K562 (cell line): ENCODE measurements at regions not wholly inside any gene's neighbourhood (a gene's known extent, or its start where the extent isn't known, plus 50 kb on each side); places are given as distances from the start of the nearest gene placed in this dataset.
A peak's percentile ranks its signal among the peaks of the same experiment; 100 is the strongest.

ENCODE experiments used
- ATAC-seq: fragments of 200-7000 bp; cut with Tn5 transposase; 3 replicates; pipeline ENCODE4 v1.9.1; 2020; ENCODE audit warnings: moderate library complexity
- BruUV-seq: library from RNA; stranded (reverse); fragments of 400-500 nt; replicated peaks from 2 replicates; lab custom pipeline; 2021; lab: Mats Ljungman, UMichigan
- CTCF ChIA-PET: fragments of 300-600 bp; formaldehyde crosslinking; extraction: SDS; loops from one replicate; lab custom pipeline; 2021; ENCODE audit warnings: low intra/inter-chr PET ratio; lab: Yijun Ruan, JAX
- POLR2A ChIA-PET: fragments of 300-600, 350-650 bp; sonication (Branson Sonifier 250); formaldehyde crosslinking; extraction: SDS; loops from one replicate; lab custom pipeline; 2021; ENCODE audit warnings: antibody characterized with exemption, inconsistent platforms; lab: Yijun Ruan, JAX
- DNase-seq, 4 experiments: peaks; one replicate each; pipeline versions ENCODE4 v3.0.0 to v3.0.0-alpha.2; 2011 to 2018; ENCODE audit warnings: low spot score in 3 of 4, mixed read lengths in 3 of 4; ENCODE audit errors: extremely low read depth in 1 of 4
- FAIRE-seq: peaks from 2 replicates; lab custom pipeline; 2011; peaks lifted over from hg19 to GRCh38; lab: Jason Lieb, UNC
- H2AFZ ChIP-seq: 2 replicates; pipeline ENCODE4 v1.6.0; 2011; ENCODE audit warnings: low read depth, low read length, control low read depth, inconsistent platforms
- H3K27ac ChIP-seq: fragments of 200-600 bp; 3 replicates; pipeline ENCODE4 v1.8.0; 2011; ENCODE audit warnings: low read depth, mild to moderate bottlenecking, control low read depth, inconsistent platforms, low read length, moderate library complexity, mixed read lengths; ENCODE audit errors: extremely low read depth
- H3K27me3 ChIP-seq, 2 experiments: fragments of 300-600 bp in 1 of 2; 2 replicates in 1 of 2; 3 replicates in 1 of 2; pipeline versions ENCODE4 v1.6.0 to v1.8.0; 2011; ENCODE audit warnings: inconsistent platforms in 2 of 2, low read length in 2 of 2, mild to moderate bottlenecking in 1 of 2, mixed read lengths in 1 of 2, moderate library complexity in 1 of 2; ENCODE audit not compliant: control insufficient read depth in 2 of 2, insufficient read depth in 2 of 2
- H3K36me3 ChIP-seq: fragments of 300-600 bp; 3 replicates; pipeline ENCODE4 v1.8.0; 2011; ENCODE audit warnings: mild to moderate bottlenecking, low read length, inconsistent platforms; ENCODE audit not compliant: control insufficient read depth, insufficient read depth
- H3K4me1 ChIP-seq, 2 experiments: fragments of 200-600 bp in 1 of 2; replicated peaks in 1 of 2; 2 replicates in 1 of 2; 3 replicates in 1 of 2; pipeline versions ENCODE4 v1.5.1 to v1.8.0; 2011; ENCODE audit warnings: inconsistent platforms in 2 of 2, low read length in 2 of 2, mild to moderate bottlenecking in 1 of 2, mixed read lengths in 1 of 2, moderate library complexity in 1 of 2; ENCODE audit not compliant: control insufficient read depth in 2 of 2, insufficient read depth in 2 of 2
- H3K4me2 ChIP-seq: 2 replicates; pipeline ENCODE4 v1.6.1; 2011; ENCODE audit warnings: low read length, control low read depth, inconsistent platforms, mixed read lengths; ENCODE audit not compliant: insufficient read depth
- H3K4me3 ChIP-seq: fragments of 200-600 bp; sonication (generic), shearing (Covaris generic); 2 replicates; pipeline ENCODE4 v1.5.1; 2016; ENCODE audit warnings: control low read depth, inconsistent platforms
- H3K79me2 ChIP-seq: fragments of 200-600 bp; 3 replicates; pipeline ENCODE4 v1.8.0; 2011; ENCODE audit warnings: low read length, inconsistent platforms; ENCODE audit not compliant: control insufficient read depth, insufficient read depth
- H3K9ac ChIP-seq, 2 experiments: 2 replicates each; pipeline versions ENCODE4 v1.6.0 to v1.6.1; 2011; ENCODE audit warnings: low read depth in 2 of 2, low read length in 2 of 2, control low read depth in 1 of 2, inconsistent platforms in 1 of 2, mild to moderate bottlenecking in 1 of 2, mixed read lengths in 1 of 2; ENCODE audit not compliant: insufficient read depth in 1 of 2
- H3K9me1 ChIP-seq: one replicate; pipeline ENCODE4 v1.6.0; 2011; ENCODE audit warnings: inconsistent platforms, mild to moderate bottlenecking, low read length, moderate library complexity; ENCODE audit not compliant: control insufficient read depth, insufficient read depth
- H3K9me3 ChIP-seq: replicated peaks from 2 replicates; pipeline ENCODE4 v1.5.1; 2011; ENCODE audit warnings: low read depth, low read length, inconsistent platforms; ENCODE audit not compliant: control insufficient read depth, insufficient read depth
- H4K20me1 ChIP-seq: replicated peaks from 2 replicates; pipeline ENCODE4 v1.6.1; 2011; ENCODE audit warnings: low read length, inconsistent platforms, mixed read lengths; ENCODE audit not compliant: control insufficient read depth, insufficient read depth
- CEBPB ChIP-seq: fragments of 450-650 bp; IDR thresholded peaks from 2 replicates; pipeline ENCODE4 v1.6.1; 2016; ENCODE audit warnings: missing genetic modification characterization, missing compliant biosample characterization
- CEBPG ChIP-seq, 3 experiments: fragments of 200-800 bp in 1 of 3; sonication (Bioruptor generic) in 1 of 3; sonication (generic) in 1 of 3; formaldehyde crosslinking in 1 of 3; IDR thresholded peaks in 2 of 3; conservative IDR thresholded peaks in 1 of 3; 2 replicates each; pipeline versions ENCODE4 v1.6.1 to v1.8.0; 2016 to 2022; ENCODE audit warnings: missing compliant biosample characterization in 2 of 3, missing genetic modification characterization in 2 of 3, mild to moderate bottlenecking in 1 of 3, missing genetic modification reagents in 1 of 3
- CHD2 ChIP-seq: IDR thresholded peaks from 2 replicates; pipeline ENCODE4 v1.6.1; 2011; ENCODE audit warnings: low read depth, low read length
- CTBP1 ChIP-seq: fragments of 450-650 bp; IDR thresholded peaks from 2 replicates; pipeline ENCODE4 v1.6.1; 2016; ENCODE audit warnings: borderline replicate concordance
- EHMT2 ChIP-seq: fragments of 450-650 bp; IDR thresholded peaks from 2 replicates; pipeline ENCODE4 v1.6.1; 2018; ENCODE audit warnings: antibody characterized with exemption
- HDAC1 ChIP-seq, 2 experiments: fragments of 450-650 bp; IDR thresholded peaks; 2 replicates each; pipeline ENCODE4 v1.6.1; 2016 to 2017; ENCODE audit warnings: inconsistent platforms in 1 of 2, mild to moderate bottlenecking in 1 of 2, moderate library complexity in 1 of 2
- KDM2B ChIP-seq: fragments of 250-450 bp; sonication (Bioruptor Pico); IDR thresholded peaks from 2 replicates; pipeline ENCODE4 v1.8.0; 2021; ENCODE audit warnings: mild to moderate bottlenecking, moderate library complexity
- LARP7 ChIP-seq: fragments of 450-650 bp; IDR thresholded peaks from 2 replicates; pipeline ENCODE4 v1.6.1; 2016
- MBD2 ChIP-seq: sonication (generic); IDR thresholded peaks from 2 replicates; pipeline ENCODE4 v1.6.1; 2016; ENCODE audit warnings: low read depth, borderline replicate concordance
- NCOA6 ChIP-seq: fragments of 450-650 bp; IDR thresholded peaks from 2 replicates; pipeline ENCODE4 v1.6.1; 2017; ENCODE audit warnings: mild to moderate bottlenecking
- PTTG1 ChIP-seq: fragments of 450-650 bp; IDR thresholded peaks from 2 replicates; pipeline ENCODE4 v1.6.1; 2016; ENCODE audit warnings: low read depth, mild to moderate bottlenecking, missing genetic modification characterization, missing compliant biosample characterization
- SMARCE1 ChIP-seq: fragments of 450-650 bp; IDR thresholded peaks from 2 replicates; pipeline ENCODE4 v1.7.1; 2016; ENCODE audit warnings: mild to moderate bottlenecking
- TOE1 ChIP-seq, 2 experiments: fragments of 450-650 bp in 1 of 2; sonication (generic) in 1 of 2; formaldehyde crosslinking in 1 of 2; IDR thresholded peaks; 2 replicates each; pipeline versions ENCODE4 v1.7.1 to v1.8.0; 2016 to 2022; ENCODE audit warnings: borderline replicate concordance in 2 of 2, mild to moderate bottlenecking in 2 of 2, antibody characterized with exemption in 1 of 2, inconsistent platforms in 1 of 2, low read depth in 1 of 2, missing genetic modification reagents in 1 of 2, moderate library complexity in 1 of 2
- ZNF584 ChIP-seq: fragments of 200-800 bp; sonication (Bioruptor generic); IDR thresholded peaks from 2 replicates; pipeline ENCODE4 v1.6.1; 2016; ENCODE audit warnings: low read depth, mild to moderate bottlenecking, missing genetic modification characterization, missing compliant biosample characterization
- WGBS: fragments of 100-300 bp; shearing (Covaris generic); methylation state at CpG from one replicate; pipeline ENCODE4 v1.1.6; 2016; ENCODE audit warnings: low coverage, mixed read lengths; ENCODE audit not compliant: insufficient coverage; ENCODE audit errors: missing lambda C conversion rate; 5-methylcytosine and 5-hydroxymethylcytosine counted together
- in situ Hi-C: fragments of 300-500 bp; cut with MboI; formaldehyde crosslinking; loops from 4 replicates; pipeline ENCODE4 v1.15.0; 2018; ENCODE audit warnings: inconsistent platforms, mixed read lengths
- intact Hi-C: fragments of 100-400 bp; cut with micrococcal nuclease; formaldehyde crosslinking; loops from 2 replicates; pipeline ENCODE4 v1.14.2; 2022
- TF ChIP-seq, protein P1 (sequence below): fragments of 250-450 bp; sonication (Bioruptor Pico); IDR thresholded peaks from 2 replicates; pipeline ENCODE4 v1.9.0; 2021; ENCODE audit warnings: mild to moderate bottlenecking
- TF ChIP-seq, protein P2 (sequence below), 2 experiments: fragments of 450-650 bp in 1 of 2; sonication (generic) in 1 of 2; formaldehyde crosslinking in 1 of 2; IDR thresholded peaks in 1 of 2; conservative IDR thresholded peaks in 1 of 2; 2 replicates each; pipeline versions ENCODE4 v1.6.1 to v1.8.1; 2016 to 2023; ENCODE audit warnings: mild to moderate bottlenecking in 2 of 2, moderate library complexity in 2 of 2, inconsistent platforms in 1 of 2, missing genetic modification reagents in 1 of 2

DNA sequence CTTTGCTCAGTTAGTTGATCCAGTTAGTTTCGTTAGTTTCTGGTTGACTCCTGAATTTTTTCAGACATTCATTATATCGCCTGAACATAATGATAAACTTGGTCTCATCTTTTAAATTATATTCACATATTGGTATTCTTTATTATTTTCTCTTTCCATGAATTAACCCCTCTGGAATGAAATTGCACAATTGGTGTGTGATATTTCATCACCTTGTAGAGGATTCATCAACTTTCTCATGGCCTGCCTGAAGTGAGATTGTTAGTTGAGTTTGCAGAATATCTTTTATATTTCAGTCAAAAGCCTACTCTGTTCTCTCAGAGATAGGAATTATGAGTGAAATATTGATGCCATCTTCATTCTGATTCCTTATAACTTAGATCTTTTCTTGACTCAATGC lies 1160.6 kb upstream of the AGA start:
- no peaks in the 10 kb centered on the region for H4K20me1 ChIP-seq
- H3K36me3 ChIP-seq, result no peaks in the 10 kb centered on the region
- BruUV-seq, result no TSS peak
- FAIRE-seq (no peak), ATAC-seq (no peak), DNase-seq (no peak)
- CTCF ChIA-PET, result no interaction called here
- intact Hi-C loops (no loop called here), in situ Hi-C loops (no loop called here)
- H3K79me2 ChIP-seq, result no peaks in the 10 kb centered on the region
- POLR2A ChIA-PET, result no interaction called here
- TF ChIP-seq CEBPG (CRISPR knock-in tag; IDR thresholded peaks at IDR 0.05) (no peak), CEBPG (tag; conservative IDR thresholded peaks at IDR 0.05 in 1 of 2, IDR thresholded peaks at IDR 0.05 in 1 of 2) (peak in 1 of 2 experiments; percentile 58; a peak in 2 of 4 replicates), LARP7 (no peak)
- 0% methylated on average over 2 of the region's 2 CpGs for WGBS
- H3K9me1 ChIP-seq, result no peaks in the 10 kb centered on the region
- H3K4me3 ChIP-seq, result no peak overlapping the region
- no peaks in the 10 kb centered on the region for H3K4me1 ChIP-seq
- no peak overlapping the region for H3K9ac ChIP-seq
- no peaks in the 10 kb centered on the region for H3K27me3 ChIP-seq
- H3K27ac ChIP-seq, result no peak overlapping the region
- no peak overlapping the region for H3K4me2 ChIP-seq
- no peak overlapping the region for H2AFZ ChIP-seq
- H3K9me3 ChIP-seq, result no peaks in the 10 kb centered on the region; the same call in 1 of the 2 replicates

DNA sequence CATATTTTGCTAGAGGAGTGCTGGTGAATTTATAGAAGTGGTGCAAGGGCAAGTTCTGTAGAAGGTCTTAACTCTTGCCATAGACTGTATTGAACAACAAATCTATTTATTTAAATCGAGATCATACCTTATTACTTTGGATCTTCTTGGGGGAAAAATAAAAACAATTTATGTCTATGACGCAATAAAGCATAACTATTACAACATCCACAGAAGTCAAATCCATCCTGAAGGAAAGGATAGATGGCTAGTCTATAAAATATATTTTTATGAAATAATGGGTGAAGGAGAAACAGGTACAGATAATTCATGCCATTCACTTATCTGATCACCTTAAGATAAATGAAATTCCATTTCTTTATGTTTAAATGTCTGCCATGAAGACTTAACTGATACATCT lies 1168.8 kb upstream of the AGA start:
- Histone ChIP-seq H3K9me1 (no peaks in the 10 kb centered on the region), H3K27me3 (no peaks in the 10 kb centered on the region), H2AFZ (no peak overlapping the region), H3K4me3 (no peak overlapping the region), H4K20me1 (no peaks in the 10 kb centered on the region), H3K4me2 (no peak overlapping the region), H3K27ac (no peak overlapping the region), H3K79me2 (no peaks in the 10 kb centered on the region), H3K9me3 (no peaks in the 10 kb centered on the region), H3K36me3 (no peaks in the 10 kb centered on the region), H3K4me1 (no peaks in the 10 kb centered on the region), H3K9ac (no peak overlapping the region)
- intact Hi-C loops (no loop called here), in situ Hi-C loops (no loop called here)
- 0% methylated on average over 2 of the region's 2 CpGs for WGBS
- DNase-seq (no peak), FAIRE-seq (no peak), ATAC-seq (no peak)
- POLR2A ChIA-PET, result no interaction called here
- CTCF ChIA-PET, result no interaction called here
- no TSS peak for BruUV-seq
- TF ChIP-seq ZNF584, result no peak
- TF ChIP-seq NCOA6, result no peak
- no peak for TF ChIP-seq CHD2
- TF ChIP-seq CEBPB (tag), result peak; percentile 81
- no peak for TF ChIP-seq EHMT2
- no peak for TF ChIP-seq SMARCE1
- TF ChIP-seq, protein P1, sequence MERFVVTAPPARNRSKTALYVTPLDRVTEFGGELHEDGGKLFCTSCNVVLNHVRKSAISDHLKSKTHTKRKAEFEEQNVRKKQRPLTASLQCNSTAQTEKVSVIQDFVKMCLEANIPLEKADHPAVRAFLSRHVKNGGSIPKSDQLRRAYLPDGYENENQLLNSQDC (CRISPR knock-in tag), result no peak
- TF ChIP-seq, protein P2, sequence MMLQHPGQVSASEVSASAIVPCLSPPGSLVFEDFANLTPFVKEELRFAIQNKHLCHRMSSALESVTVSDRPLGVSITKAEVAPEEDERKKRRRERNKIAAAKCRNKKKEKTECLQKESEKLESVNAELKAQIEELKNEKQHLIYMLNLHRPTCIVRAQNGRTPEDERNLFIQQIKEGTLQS (IDR thresholded peaks at IDR 0.05), result peak; percentile 25; the same call in 1 of the 2 replicates
- TF ChIP-seq, protein P2 (CRISPR knock-in tag; conservative IDR thresholded peaks at IDR 0.05), result no peak
- no peak for TF ChIP-seq HDAC1 (IDR thresholded peaks at IDR 0.05)
- no peak for TF ChIP-seq PTTG1 (tag)
- TF ChIP-seq MBD2, result no peak
- TF ChIP-seq TOE1 (IDR thresholded peaks at IDR 0.05; ENCODE audit: borderline replicate concordance), result no peak
- TF ChIP-seq TOE1 (CRISPR knock-in tag; IDR thresholded peaks at IDR 0.05; ENCODE audit: borderline replicate concordance, low read depth), result no peak
- TF ChIP-seq KDM2B (CRISPR knock-in tag), result no peak
- no peak for TF ChIP-seq CEBPG (CRISPR knock-in tag; IDR thresholded peaks at IDR 0.05)
- TF ChIP-seq CEBPG (tag; conservative IDR thresholded peaks at IDR 0.05 in 1 of 2, IDR thresholded peaks at IDR 0.05 in 1 of 2), result peak in 1 of 2 experiments; percentile 95; a peak in 2 of 4 replicates
- TF ChIP-seq CTBP1, result no peak
